ENCODE measurements at regions not wholly inside any gene's neighbourhood (a gene's known extent, or its start where the extent isn't known, plus 50 kb on each side); places are given as distances from the start of the nearest gene placed in this dataset.

DNA sequence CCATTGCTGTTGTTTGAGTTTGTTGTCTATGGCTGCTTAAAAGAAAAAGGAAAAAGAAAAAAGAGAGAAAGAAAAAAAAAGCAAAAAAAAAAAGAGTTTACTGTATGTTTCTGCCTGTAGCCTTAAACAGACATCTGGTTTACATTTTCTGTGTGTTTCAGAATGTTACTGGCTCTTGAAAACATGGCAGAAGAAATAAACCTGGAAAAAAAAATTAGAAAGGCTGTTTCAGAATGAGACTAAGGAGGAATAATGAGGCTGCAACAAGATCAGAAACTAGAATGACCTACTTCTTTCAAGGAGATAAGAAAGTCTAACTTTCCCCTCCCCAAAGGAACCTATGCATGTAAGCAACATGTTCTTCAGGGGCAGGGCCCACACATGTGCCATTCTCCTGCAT lies 292.1 kb downstream of the DIPK2A start:
- H3K36me3 Mint-ChIP-seq (ENCODE audit: low read depth), result no peaks in the 10 kb centered on the region
- DNase-seq (ENCODE audit: low spot score), result no peak
- no peaks in the 10 kb centered on the region for H4K20me1 ChIP-seq (replicated peaks; ENCODE audit: insufficient read depth)
- no peak overlapping the region for H3K4me3 Mint-ChIP-seq
- no peak for TF ChIP-seq CTCF (conservative IDR thresholded peaks at IDR 0.05; ENCODE audit: low read depth in 2 of 2)
- no peak for TF ChIP-seq EZH2 (IDR thresholded peaks at IDR 0.05; ENCODE audit: low read depth, unreplicated experiment)
- TF ChIP-seq CREB1 (CRISPR knock-in tag; IDR thresholded peaks at IDR 0.05; ENCODE audit: low read depth), result no peak
- TF ChIP-seq ZNF114 (CRISPR knock-in tag; IDR thresholded peaks at IDR 0.05), result no peak
- no peak for TF ChIP-seq POLR2AphosphoS5 (IDR thresholded peaks at IDR 0.05; ENCODE audit: low read depth)
- TF ChIP-seq REST (IDR thresholded peaks at IDR 0.05; ENCODE audit: unreplicated experiment), result no peak
- TF ChIP-seq ZNF331 (CRISPR knock-in tag; IDR thresholded peaks at IDR 0.05; ENCODE audit: low read depth), result no peak
- TF ChIP-seq NANOG (IDR thresholded peaks at IDR 0.05; ENCODE audit: borderline replicate concordance), result no peak
- TF ChIP-seq, protein P1, sequence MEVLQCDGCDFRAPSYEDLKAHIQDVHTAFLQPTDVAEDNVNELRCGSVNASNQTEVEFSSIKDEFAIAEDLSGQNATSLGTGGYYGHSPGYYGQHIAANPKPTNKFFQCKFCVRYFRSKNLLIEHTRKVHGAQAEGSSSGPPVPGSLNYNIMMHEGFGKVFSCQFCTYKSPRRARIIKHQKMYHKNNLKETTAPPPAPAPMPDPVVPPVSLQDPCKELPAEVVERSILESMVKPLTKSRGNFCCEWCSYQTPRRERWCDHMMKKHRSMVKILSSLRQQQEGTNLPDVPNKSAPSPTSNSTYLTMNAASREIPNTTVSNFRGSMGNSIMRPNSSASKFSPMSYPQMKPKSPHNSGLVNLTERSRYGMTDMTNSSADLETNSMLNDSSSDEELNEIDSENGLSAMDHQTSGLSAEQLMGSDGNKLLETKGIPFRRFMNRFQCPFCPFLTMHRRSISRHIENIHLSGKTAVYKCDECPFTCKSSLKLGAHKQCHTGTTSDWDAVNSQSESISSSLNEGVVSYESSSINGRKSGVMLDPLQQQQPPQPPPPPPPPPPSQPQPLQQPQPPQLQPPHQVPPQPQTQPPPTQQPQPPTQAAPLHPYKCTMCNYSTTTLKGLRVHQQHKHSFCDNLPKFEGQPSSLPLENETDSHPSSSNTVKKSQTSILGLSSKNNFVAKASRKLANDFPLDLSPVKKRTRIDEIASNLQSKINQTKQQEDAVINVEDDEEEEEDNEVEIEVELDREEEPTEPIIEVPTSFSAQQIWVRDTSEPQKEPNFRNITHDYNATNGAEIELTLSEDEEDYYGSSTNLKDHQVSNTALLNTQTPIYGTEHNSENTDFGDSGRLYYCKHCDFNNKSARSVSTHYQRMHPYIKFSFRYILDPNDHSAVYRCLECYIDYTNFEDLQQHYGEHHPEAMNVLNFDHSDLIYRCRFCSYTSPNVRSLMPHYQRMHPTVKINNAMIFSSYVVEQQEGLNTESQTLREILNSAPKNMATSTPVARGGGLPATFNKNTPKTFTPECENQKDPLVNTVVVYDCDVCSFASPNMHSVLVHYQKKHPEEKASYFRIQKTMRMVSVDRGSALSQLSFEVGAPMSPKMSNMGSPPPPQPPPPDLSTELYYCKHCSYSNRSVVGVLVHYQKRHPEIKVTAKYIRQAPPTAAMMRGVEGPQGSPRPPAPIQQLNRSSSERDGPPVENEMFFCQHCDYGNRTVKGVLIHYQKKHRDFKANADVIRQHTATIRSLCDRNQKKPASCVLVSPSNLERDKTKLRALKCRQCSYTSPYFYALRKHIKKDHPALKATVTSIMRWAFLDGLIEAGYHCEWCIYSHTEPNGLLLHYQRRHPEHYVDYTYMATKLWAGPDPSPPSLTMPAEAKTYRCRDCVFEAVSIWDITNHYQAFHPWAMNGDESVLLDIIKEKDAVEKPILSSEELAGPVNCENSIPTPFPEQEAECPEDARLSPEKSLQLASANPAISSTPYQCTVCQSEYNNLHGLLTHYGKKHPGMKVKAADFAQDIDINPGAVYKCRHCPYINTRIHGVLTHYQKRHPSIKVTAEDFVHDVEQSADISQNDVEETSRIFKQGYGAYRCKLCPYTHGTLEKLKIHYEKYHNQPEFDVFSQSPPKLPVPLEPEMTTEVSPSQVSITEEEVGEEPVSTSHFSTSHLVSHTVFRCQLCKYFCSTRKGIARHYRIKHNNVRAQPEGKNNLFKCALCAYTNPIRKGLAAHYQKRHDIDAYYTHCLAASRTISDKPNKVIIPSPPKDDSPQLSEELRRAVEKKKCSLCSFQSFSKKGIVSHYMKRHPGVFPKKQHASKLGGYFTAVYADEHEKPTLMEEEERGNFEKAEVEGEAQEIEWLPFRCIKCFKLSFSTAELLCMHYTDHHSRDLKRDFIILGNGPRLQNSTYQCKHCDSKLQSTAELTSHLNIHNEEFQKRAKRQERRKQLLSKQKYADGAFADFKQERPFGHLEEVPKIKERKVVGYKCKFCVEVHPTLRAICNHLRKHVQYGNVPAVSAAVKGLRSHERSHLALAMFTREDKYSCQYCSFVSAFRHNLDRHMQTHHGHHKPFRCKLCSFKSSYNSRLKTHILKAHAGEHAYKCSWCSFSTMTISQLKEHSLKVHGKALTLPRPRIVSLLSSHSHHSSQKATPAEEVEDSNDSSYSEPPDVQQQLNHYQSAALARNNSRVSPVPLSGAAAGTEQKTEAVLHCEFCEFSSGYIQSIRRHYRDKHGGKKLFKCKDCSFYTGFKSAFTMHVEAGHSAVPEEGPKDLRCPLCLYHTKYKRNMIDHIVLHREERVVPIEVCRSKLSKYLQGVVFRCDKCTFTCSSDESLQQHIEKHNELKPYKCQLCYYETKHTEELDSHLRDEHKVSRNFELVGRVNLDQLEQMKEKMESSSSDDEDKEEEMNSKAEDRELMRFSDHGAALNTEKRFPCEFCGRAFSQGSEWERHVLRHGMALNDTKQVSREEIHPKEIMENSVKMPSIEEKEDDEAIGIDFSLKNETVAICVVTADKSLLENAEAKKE (CRISPR knock-in tag; IDR thresholded peaks at IDR 0.05), result no peak
- TF ChIP-seq ETS1 (IDR thresholded peaks at IDR 0.05), result no peak
- no peak for TF ChIP-seq STAT1 (IDR thresholded peaks at IDR 0.05; ENCODE audit: unreplicated experiment)
- no peak for TF ChIP-seq JUNB (IDR thresholded peaks at IDR 0.05; ENCODE audit: unreplicated experiment)
- no peak for TF ChIP-seq EZH2phosphoT487 (IDR thresholded peaks at IDR 0.05; ENCODE audit: unreplicated experiment)
- no peaks in the 10 kb centered on the region for H3K9me3 Mint-ChIP-seq
- no peak overlapping the region for H3K4me2 ChIP-seq
- H3K4me3 ChIP-seq, result no peak overlapping the region
- no peaks in the 10 kb centered on the region for H3K4me1 ChIP-seq (ENCODE audit: insufficient read depth)
- H3K27me3 Mint-ChIP-seq (ENCODE audit: insufficient read depth, low read depth, poor library complexity), result no peaks in the 10 kb centered on the region
- no peak overlapping the region for H3K27ac ChIP-seq (ENCODE audit: low read depth)
- H3F3A ChIP-seq (replicated peaks; ENCODE audit: low read depth), result no peaks in the 10 kb centered on the region
- H3K36me3 ChIP-seq (ENCODE audit: insufficient read depth), result no peaks in the 10 kb centered on the region
- no peak overlapping the region for H3K27ac Mint-ChIP-seq
- no peak overlapping the region for H2AFZ ChIP-seq
- H3K9me2 ChIP-seq (ENCODE audit: insufficient read depth), result no peaks in the 10 kb centered on the region
- no peak for ATAC-seq
- no peaks in the 10 kb centered on the region for H3K27me3 ChIP-seq (ENCODE audit: insufficient read depth)
- H3K79me2 ChIP-seq (replicated peaks; ENCODE audit: insufficient read depth), result no peaks in the 10 kb centered on the region
- no peaks in the 10 kb centered on the region for H3K4me1 Mint-ChIP-seq
